ENCODE measurements at regions not wholly inside any gene's neighbourhood (a gene's known extent, or its start where the extent isn't known, plus 50 kb on each side); places are given as distances from the start of the nearest gene placed in this dataset.

DNA sequence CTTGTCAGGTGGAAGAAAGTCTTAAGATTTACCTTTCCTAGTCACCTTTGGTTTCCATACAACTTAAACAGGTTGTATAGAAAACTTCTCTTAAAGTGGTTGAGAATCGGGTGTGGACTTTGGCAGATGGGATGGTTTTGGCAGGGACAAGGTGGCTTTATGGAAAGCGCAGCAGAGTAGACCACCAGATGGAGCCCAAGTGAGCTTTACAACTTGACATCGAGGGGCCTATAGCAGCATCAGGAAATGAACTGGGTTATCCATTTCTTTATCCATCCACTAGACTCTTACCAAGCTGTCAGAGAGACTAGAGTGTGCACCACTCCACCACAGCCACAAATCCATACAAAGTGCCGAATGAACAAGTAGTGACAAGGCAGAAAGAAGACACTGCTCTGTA is 85.3 kb upstream of the MBNL1 start:
- TF ChIP-seq POLR2A (IDR thresholded peaks at IDR 0.05; ENCODE audit: low read depth, low read length) (no peak), POLR2AphosphoS5 (IDR thresholded peaks at IDR 0.05; ENCODE audit: low read depth, low read length) (no peak)
